GM12874 (cell line): ENCODE measurements at regions not wholly inside any gene's neighbourhood (a gene's known extent, or its start where the extent isn't known, plus 50 kb on each side); places are given as distances from the start of the nearest gene placed in this dataset.

Experiments
- TF ChIP-seq, protein P1 (sequence below): IDR thresholded peaks from 2 replicates; pipeline ENCODE4 v1.5.1; 2011; ENCODE audit warnings: low read depth, mild to moderate bottlenecking, control low read depth, low read length, moderate library complexity; ENCODE audit not compliant: insufficient read depth

GRCh38 chr1:221337106-221337505, 404.8 kb downstream of the DUSP10 start:
- TF ChIP-seq, protein P1, sequence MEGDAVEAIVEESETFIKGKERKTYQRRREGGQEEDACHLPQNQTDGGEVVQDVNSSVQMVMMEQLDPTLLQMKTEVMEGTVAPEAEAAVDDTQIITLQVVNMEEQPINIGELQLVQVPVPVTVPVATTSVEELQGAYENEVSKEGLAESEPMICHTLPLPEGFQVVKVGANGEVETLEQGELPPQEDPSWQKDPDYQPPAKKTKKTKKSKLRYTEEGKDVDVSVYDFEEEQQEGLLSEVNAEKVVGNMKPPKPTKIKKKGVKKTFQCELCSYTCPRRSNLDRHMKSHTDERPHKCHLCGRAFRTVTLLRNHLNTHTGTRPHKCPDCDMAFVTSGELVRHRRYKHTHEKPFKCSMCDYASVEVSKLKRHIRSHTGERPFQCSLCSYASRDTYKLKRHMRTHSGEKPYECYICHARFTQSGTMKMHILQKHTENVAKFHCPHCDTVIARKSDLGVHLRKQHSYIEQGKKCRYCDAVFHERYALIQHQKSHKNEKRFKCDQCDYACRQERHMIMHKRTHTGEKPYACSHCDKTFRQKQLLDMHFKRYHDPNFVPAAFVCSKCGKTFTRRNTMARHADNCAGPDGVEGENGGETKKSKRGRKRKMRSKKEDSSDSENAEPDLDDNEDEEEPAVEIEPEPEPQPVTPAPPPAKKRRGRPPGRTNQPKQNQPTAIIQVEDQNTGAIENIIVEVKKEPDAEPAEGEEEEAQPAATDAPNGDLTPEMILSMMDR: no peak

GRCh38 chr1:221343136-221343535, 398.8 kb downstream of the DUSP10 start:
- TF ChIP-seq, protein P1: no peak

DNA sequence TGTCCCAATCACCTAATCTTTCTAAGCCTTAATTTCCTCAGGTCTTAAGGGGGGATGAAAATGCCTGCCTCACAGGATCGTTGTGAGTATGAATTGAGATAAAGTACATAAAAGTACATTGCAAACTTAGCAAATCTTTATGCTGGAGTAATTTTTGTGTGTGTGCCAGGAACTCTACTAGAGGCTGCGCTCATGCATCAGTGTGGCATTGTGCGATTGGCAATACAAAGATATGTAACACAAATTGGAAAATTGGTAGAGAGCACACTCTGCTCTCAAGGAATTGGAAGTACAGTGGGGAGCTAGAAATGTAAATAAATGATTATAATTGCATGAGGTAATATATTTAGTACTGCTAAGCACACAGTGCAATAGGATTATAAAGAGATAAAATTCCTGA, 398.3 kb downstream of the DUSP10 start:
- TF ChIP-seq, protein P1: no peak

DNA sequence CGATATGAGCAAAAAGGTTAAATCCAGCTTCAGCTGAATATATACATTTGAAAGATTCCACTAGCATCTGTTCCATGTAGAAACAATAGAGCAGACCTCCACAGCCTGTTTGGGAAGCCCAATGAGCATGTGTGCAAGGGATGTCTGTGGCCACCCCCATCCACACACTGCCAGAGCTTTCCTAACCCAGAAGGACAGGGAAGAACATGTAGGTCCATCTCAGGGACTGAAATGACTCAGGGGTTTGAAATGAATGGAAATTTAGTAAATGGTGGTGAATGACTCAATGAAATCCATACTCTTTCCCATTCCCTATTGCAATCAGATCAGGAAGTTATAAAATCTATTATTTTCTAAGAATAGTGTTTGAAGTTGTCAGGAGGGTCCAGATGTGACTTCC, 397.2 kb downstream of the DUSP10 start:
- TF ChIP-seq, protein P1: no peak

DNA sequence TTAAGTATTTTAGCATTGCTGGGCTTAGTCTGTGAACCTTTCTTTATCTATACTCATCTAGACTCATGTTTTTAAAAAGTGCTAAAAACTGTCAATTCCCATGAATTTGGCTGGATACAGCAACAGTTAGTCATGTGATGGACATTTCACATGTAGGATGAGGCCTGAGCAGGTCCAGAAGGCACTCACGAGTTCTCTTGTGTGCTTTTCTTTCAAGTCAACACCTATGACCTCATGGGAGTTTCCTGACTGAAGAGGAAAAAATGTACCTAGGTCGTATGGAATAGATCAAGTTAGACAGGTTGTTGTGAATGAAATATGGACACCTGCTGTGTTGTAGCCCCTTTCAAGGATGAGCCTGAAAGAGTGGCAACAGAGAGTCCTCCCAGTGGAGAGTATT, 394.2 kb downstream of the DUSP10 start:
- TF ChIP-seq, protein P1: no peak

GRCh38 chr1:221350091-221350490, 391.8 kb downstream of the DUSP10 start:
- TF ChIP-seq, protein P1: no peak

GRCh38 chr1:221356693-221357092, 385.2 kb downstream of the DUSP10 start:
- TF ChIP-seq, protein P1: 0 out of 2 replicates have a peak, but pooled peaks have one; percentile 9

DNA sequence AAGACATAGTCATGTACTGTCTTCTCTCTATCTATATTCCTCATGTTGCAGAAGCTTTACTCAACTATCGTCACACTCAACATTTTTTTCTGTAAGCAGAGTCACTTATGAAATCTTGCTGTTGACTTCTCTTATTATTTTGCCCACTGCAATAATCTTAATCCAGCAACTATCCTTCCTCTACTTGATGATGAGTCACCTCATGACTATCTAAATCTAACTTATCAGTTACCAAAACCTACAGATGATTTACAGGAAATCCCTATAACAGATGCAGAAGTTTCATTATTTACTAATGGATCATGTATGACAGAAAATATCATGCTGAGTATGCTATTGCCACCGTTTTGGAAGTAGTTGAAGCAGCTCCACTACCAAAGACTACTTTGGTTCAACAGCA, 378.9 kb downstream of the DUSP10 start:
- TF ChIP-seq, protein P1: no peak
